DOHH2 (cell line): ENCODE measurements at regions not wholly inside any gene's neighbourhood (a gene's known extent, or its start where the extent isn't known, plus 50 kb on each side); places are given as distances from the start of the nearest gene placed in this dataset.

Source experiments
- H3F3A ChIP-seq: fragments of 200-600 bp; sonication (generic), shearing (Covaris generic); 2 replicates; pipeline ENCODE4 v1.6.0; 2016; ENCODE audit warnings: antibody characterized with exemption, mild to moderate bottlenecking; ENCODE audit not compliant: control insufficient read depth, insufficient read depth
- H3K27ac ChIP-seq: fragments of 200-600 bp; sonication (generic); 2 replicates; pipeline ENCODE4 v1.5.1; 2014; ENCODE audit warnings: low read depth, mild to moderate bottlenecking, low read length, moderate library complexity
- H3K27me3 ChIP-seq: fragments of 200-600 bp; sonication (generic); 2 replicates; pipeline ENCODE4 v1.6.1; 2014; ENCODE audit warnings: mild to moderate bottlenecking, low read length, mixed read lengths; ENCODE audit not compliant: control insufficient read depth
- H3K36me3 ChIP-seq: fragments of 200-600 bp; sonication (generic); 2 replicates; pipeline ENCODE4 v1.6.1; 2014; ENCODE audit warnings: mild to moderate bottlenecking, low read length, moderate library complexity, mixed read lengths; ENCODE audit not compliant: control insufficient read depth
- H3K4me1 ChIP-seq: fragments of 200-600 bp; sonication (generic); 2 replicates; pipeline ENCODE4 v1.6.1; 2014; ENCODE audit warnings: mild to moderate bottlenecking, low read length, mixed read lengths; ENCODE audit not compliant: control insufficient read depth
- H3K4me2 ChIP-seq: fragments of 200-600 bp; sonication (generic); 2 replicates; pipeline ENCODE4 v1.6.0; 2014; ENCODE audit warnings: mild to moderate bottlenecking, low read length, moderate library complexity
- H3K4me3 ChIP-seq: fragments of 200-600 bp; sonication (generic); 2 replicates; pipeline ENCODE4 v1.5.1; 2014; ENCODE audit warnings: mild to moderate bottlenecking, low read length, mixed read lengths
- H3K79me2 ChIP-seq: fragments of 200-600 bp; sonication (generic); 2 replicates; pipeline ENCODE4 v1.6.1; 2014; ENCODE audit warnings: mild to moderate bottlenecking, low read length, mixed read lengths; ENCODE audit not compliant: control insufficient read depth
- H3K9me2 ChIP-seq: fragments of 200-600 bp; sonication (generic); replicated peaks from 2 replicates; pipeline ENCODE4 v1.6.1; 2014; ENCODE audit warnings: mild to moderate bottlenecking, low read length, mixed read lengths; ENCODE audit not compliant: control insufficient read depth
- H3K9me3 ChIP-seq: fragments of 200-600 bp; sonication (generic); 2 replicates; pipeline ENCODE4 v1.6.1; 2014; ENCODE audit warnings: antibody characterized with exemption, low read length, mixed read lengths; ENCODE audit not compliant: control insufficient read depth, insufficient read depth
- H4K20me1 ChIP-seq: fragments of 200-600 bp; sonication (generic); 2 replicates; pipeline ENCODE4 v1.6.0; 2014; ENCODE audit warnings: low read depth, mild to moderate bottlenecking, antibody characterized with exemption, low read length, moderate library complexity; ENCODE audit not compliant: control insufficient read depth, insufficient read depth
- EZH2phosphoT487 ChIP-seq: fragments of 200-600 bp; sonication (generic); IDR thresholded peaks from 2 replicates; pipeline ENCODE4 v1.6.1; 2017; ENCODE audit warnings: borderline replicate concordance, mild to moderate bottlenecking, antibody characterized with exemption, low read length, moderate library complexity, mixed read lengths
- TF ChIP-seq, protein P1 (sequence below): fragments of 200-600 bp; sonication (generic); IDR thresholded peaks from one replicate; pipeline ENCODE4 v1.5.1; 2014; ENCODE audit warnings: antibody characterized with exemption, mild to moderate bottlenecking, low read depth, low read length; ENCODE audit not compliant: poor library complexity, severe bottlenecking

DNA sequence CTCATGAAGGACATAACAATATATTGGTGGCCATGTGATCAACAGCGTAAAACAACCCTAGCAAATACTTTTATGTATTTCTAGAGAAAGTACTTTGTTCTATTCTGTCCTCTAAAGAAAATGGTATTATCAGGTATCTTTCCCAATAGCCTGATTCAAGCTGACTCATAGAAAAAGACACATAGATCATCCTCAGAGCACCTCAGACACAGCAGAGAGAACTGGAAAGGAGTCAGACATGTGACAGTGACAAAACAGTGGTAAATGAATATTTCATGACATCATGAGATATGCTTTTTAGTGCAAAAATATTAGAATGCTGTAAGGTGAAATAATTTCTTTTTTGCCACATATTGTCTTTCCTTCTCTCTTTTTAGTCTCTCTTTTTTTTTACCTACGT is 1355.0 kb upstream of the MAP3K7 start:
- Histone ChIP-seq H3K27me3 (no peaks in the 10 kb centered on the region), H3K4me2 (no peak overlapping the region), H3K79me2 (no peaks in the 10 kb centered on the region), H3K9me3 (no peaks in the 10 kb centered on the region; the same call in 1 of the 2 replicates), H3K4me3 (no peak overlapping the region), H3F3A (no peaks in the 10 kb centered on the region), H3K9me2 (no peaks in the 10 kb centered on the region), H3K27ac (no peak overlapping the region), H3K36me3 (no peaks in the 10 kb centered on the region), H3K4me1 (no peaks in the 10 kb centered on the region), H4K20me1 (no peaks in the 10 kb centered on the region)
- TF ChIP-seq EZH2phosphoT487: no peak
- TF ChIP-seq, protein P1, sequence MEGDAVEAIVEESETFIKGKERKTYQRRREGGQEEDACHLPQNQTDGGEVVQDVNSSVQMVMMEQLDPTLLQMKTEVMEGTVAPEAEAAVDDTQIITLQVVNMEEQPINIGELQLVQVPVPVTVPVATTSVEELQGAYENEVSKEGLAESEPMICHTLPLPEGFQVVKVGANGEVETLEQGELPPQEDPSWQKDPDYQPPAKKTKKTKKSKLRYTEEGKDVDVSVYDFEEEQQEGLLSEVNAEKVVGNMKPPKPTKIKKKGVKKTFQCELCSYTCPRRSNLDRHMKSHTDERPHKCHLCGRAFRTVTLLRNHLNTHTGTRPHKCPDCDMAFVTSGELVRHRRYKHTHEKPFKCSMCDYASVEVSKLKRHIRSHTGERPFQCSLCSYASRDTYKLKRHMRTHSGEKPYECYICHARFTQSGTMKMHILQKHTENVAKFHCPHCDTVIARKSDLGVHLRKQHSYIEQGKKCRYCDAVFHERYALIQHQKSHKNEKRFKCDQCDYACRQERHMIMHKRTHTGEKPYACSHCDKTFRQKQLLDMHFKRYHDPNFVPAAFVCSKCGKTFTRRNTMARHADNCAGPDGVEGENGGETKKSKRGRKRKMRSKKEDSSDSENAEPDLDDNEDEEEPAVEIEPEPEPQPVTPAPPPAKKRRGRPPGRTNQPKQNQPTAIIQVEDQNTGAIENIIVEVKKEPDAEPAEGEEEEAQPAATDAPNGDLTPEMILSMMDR: no peak

DNA sequence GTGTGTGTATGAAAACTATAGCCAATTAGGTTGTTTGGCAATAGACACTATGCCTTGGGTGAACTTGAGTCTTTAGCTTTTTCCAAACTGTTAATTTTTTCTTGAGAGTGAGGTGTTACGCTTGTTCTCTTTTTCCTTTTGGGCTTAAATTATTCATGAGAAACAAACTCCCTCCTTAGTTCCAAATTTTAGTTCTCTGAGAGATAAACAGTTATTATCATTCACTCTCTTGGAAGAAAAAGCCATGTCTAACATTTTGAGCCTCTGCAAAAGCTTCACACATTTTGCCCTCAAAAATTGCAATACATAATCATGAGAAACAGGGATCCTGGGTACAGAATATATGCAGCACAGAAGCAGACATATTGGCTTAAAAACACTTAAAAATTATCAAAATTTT is 1353.9 kb upstream of the MAP3K7 start:
- Histone ChIP-seq H3K4me2 (no peak overlapping the region), H3K27me3 (no peaks in the 10 kb centered on the region), H3K4me3 (no peak overlapping the region), H3K4me1 (no peaks in the 10 kb centered on the region), H4K20me1 (no peaks in the 10 kb centered on the region), H3K9me2 (no peaks in the 10 kb centered on the region), H3F3A (no peaks in the 10 kb centered on the region), H3K79me2 (no peaks in the 10 kb centered on the region), H3K9me3 (no peaks in the 10 kb centered on the region; the same call in 1 of the 2 replicates), H3K27ac (no peak overlapping the region), H3K36me3 (no peaks in the 10 kb centered on the region)
- TF ChIP-seq, protein P1: no peak
- no peak for TF ChIP-seq EZH2phosphoT487

DNA sequence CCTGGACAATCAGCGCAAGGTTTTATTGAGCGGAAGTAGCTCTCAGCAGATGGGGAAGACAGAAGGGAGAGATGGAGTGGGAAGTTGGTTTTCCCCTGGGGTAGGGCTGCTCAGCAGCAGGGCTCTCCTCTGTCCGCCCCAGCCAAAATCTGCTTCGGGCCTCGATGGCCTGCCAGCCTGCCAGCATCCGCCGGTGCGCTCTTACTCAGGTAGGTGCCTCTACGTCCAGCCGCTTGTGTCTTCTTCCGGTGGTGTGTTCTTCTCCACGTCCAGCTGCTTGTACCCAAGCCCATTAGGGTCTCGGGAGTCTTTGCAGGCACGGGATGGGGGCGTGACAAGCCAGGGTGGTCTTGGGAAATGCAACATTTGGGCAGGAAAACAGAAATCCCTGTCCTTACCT is 1340.0 kb upstream of the MAP3K7 start:
- no peak for TF ChIP-seq EZH2phosphoT487
- TF ChIP-seq, protein P1: no peak
- Histone ChIP-seq H3K4me3 (no peak overlapping the region), H3F3A (no peaks in the 10 kb centered on the region), H3K4me1 (no peaks in the 10 kb centered on the region), H3K36me3 (no peaks in the 10 kb centered on the region), H3K79me2 (no peaks in the 10 kb centered on the region), H3K4me2 (no peak overlapping the region), H3K27ac (no peak overlapping the region), H4K20me1 (no peaks in the 10 kb centered on the region), H3K27me3 (no peaks in the 10 kb centered on the region), H3K9me3 (no peaks in the 10 kb centered on the region), H3K9me2 (no peaks in the 10 kb centered on the region)

DNA sequence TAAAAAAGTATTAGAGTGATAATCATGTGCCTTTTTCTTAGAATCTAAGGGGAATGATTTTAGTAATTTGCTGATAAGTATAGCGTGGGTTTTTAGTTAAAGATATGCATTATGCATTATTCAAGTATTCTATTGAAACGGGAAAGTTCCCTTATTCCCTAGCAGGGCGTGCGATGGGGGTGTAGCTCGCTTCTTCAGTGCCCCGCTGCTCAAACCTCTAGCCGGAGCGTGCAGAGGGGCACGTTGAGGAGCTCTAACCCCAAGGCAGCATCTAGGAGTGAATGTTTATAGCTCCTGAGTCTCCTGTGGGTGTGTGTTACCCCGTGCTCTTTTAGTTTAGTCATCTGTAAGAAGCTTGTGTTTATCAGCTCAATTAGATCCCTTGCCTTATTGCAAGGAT is 1339.5 kb upstream of the MAP3K7 start:
- Histone ChIP-seq H3K9me2 (no peaks in the 10 kb centered on the region), H3K27ac (no peak overlapping the region), H3K9me3 (no peaks in the 10 kb centered on the region), H4K20me1 (no peaks in the 10 kb centered on the region), H3K4me2 (no peak overlapping the region), H3K36me3 (no peaks in the 10 kb centered on the region), H3F3A (no peaks in the 10 kb centered on the region), H3K79me2 (no peaks in the 10 kb centered on the region), H3K27me3 (no peaks in the 10 kb centered on the region), H3K4me1 (no peaks in the 10 kb centered on the region), H3K4me3 (no peak overlapping the region)
- TF ChIP-seq, protein P1: no peak
- no peak for TF ChIP-seq EZH2phosphoT487
